Duodenal mucosa (tissue), 2 donors: ENCODE measurements at regions not wholly inside any gene's neighbourhood (a gene's known extent, or its start where the extent isn't known, plus 50 kb on each side); places are given as distances from the start of the nearest gene placed in this dataset.

Source experiments
- H3K27ac ChIP-seq: one replicate; pipeline ENCODE4 v1.7.0; 2013; ENCODE audit warnings: low read depth, low read length
- H3K27me3 ChIP-seq, 2 donors: one replicate each; pipeline ENCODE4 v1.7.0; 2013; ENCODE audit warnings: low read length in 2 of 2, control low read depth in 1 of 2; ENCODE audit not compliant: insufficient read depth in 2 of 2, control insufficient read depth in 1 of 2
- H3K36me3 ChIP-seq, 2 donors: one replicate each; pipeline ENCODE4 v1.7.0; 2013; ENCODE audit warnings: low read length in 2 of 2, control low read depth in 1 of 2; ENCODE audit not compliant: insufficient read depth in 2 of 2, control insufficient read depth in 1 of 2
- H3K4me1 ChIP-seq, 2 donors: one replicate each; pipeline ENCODE4 v1.7.0; 2013; ENCODE audit warnings: low read length in 2 of 2, control low read depth in 1 of 2; ENCODE audit not compliant: insufficient read depth in 2 of 2, control insufficient read depth in 1 of 2
- H3K4me3 ChIP-seq, 2 donors: one replicate each; pipeline ENCODE4 v1.7.0; 2013; ENCODE audit warnings: low read length in 2 of 2, low read depth in 1 of 2
- H3K9ac ChIP-seq, 2 donors: one replicate each; pipeline ENCODE4 v1.7.0; 2013; ENCODE audit warnings: low read length in 2 of 2, low read depth in 1 of 2
- H3K9me3 ChIP-seq, 2 donors: one replicate each; pipeline ENCODE4 v1.7.0; 2013; ENCODE audit warnings: low read length in 2 of 2, control low read depth in 1 of 2; ENCODE audit not compliant: control insufficient read depth in 1 of 2

- H3K36me3 ChIP-seq = no peaks in the 10 kb centered on the region
- H3K27me3 ChIP-seq = no peaks in the 10 kb centered on the region
- H3K27ac ChIP-seq = no peak overlapping the region
- no peak overlapping the region for H3K4me3 ChIP-seq
- no peaks in the 10 kb centered on the region for H3K9me3 ChIP-seq
- no peaks in the 10 kb centered on the region for H3K4me1 ChIP-seq
- no peak overlapping the region for H3K9ac ChIP-seq
These were observed 911.3 kb upstream of the USP15 start for GRCh38 chr12:61348871-61349270.

- no peak overlapping the region for H3K4me3 ChIP-seq
These were observed 905.1 kb upstream of the USP15 start for GRCh38 chr12:61355105-61355504.

GRCh38 chr12:61356485-61356884, 903.7 kb upstream of the USP15 start:
- Histone ChIP-seq H3K27me3 (no peaks in the 10 kb centered on the region), H3K4me1 (no peaks in the 10 kb centered on the region), H3K9ac (no peak overlapping the region), H3K9me3 (peaks cover 0 to 7% of the 10 kb centered on the region in 2 donors), H3K27ac (no peak overlapping the region), H3K36me3 (no peaks in the 10 kb centered on the region), H3K4me3 (no peak overlapping the region)

More at GRCh38 chr12:61355105-61355504, 905.1 kb upstream of the USP15 start:
- no peaks in the 10 kb centered on the region for H3K36me3 ChIP-seq
- no peaks in the 10 kb centered on the region for H3K4me1 ChIP-seq
- H3K9me3 ChIP-seq = peaks cover 0 to 7% of the 10 kb centered on the region in 2 donors
- no peak overlapping the region for H3K27ac ChIP-seq
- no peaks in the 10 kb centered on the region for H3K27me3 ChIP-seq
- H3K9ac ChIP-seq = no peak overlapping the region

- H3K27me3 ChIP-seq = no peaks in the 10 kb centered on the region
- H3K27ac ChIP-seq = no peak overlapping the region
- H3K4me1 ChIP-seq = no peaks in the 10 kb centered on the region
- H3K9me3 ChIP-seq = peaks cover 0 to 7% of the 10 kb centered on the region in 2 donors
- H3K4me3 ChIP-seq = no peak overlapping the region
- no peaks in the 10 kb centered on the region for H3K36me3 ChIP-seq
- no peak overlapping the region for H3K9ac ChIP-seq
These were observed 902.7 kb upstream of the USP15 start for GRCh38 chr12:61357496-61357895.

GRCh38 chr12:61362037-61362436, 898.2 kb upstream of the USP15 start:
- H3K36me3 ChIP-seq = no peaks in the 10 kb centered on the region
- no peak overlapping the region for H3K27ac ChIP-seq
- H3K4me3 ChIP-seq = no peak overlapping the region
- H3K9me3 ChIP-seq = peaks cover 0 to under 1% of the 10 kb centered on the region in 2 donors
- H3K27me3 ChIP-seq = no peaks in the 10 kb centered on the region
- no peaks in the 10 kb centered on the region for H3K4me1 ChIP-seq
- H3K9ac ChIP-seq = no peak overlapping the region

- Histone ChIP-seq H3K36me3 (no peaks in the 10 kb centered on the region), H3K9ac (no peak overlapping the region), H3K4me3 (no peak overlapping the region), H3K4me1 (no peaks in the 10 kb centered on the region), H3K27me3 (no peaks in the 10 kb centered on the region), H3K27ac (no peak overlapping the region), H3K9me3 (no peaks in the 10 kb centered on the region)
These were observed 895.2 kb upstream of the USP15 start for GRCh38 chr12:61365001-61365400.

- H3K9me3 ChIP-seq = no peaks in the 10 kb centered on the region
- H3K4me3 ChIP-seq = no peak overlapping the region
- H3K27ac ChIP-seq = no peak overlapping the region
- H3K36me3 ChIP-seq = no peaks in the 10 kb centered on the region
- no peaks in the 10 kb centered on the region for H3K4me1 ChIP-seq
- H3K9ac ChIP-seq = no peak overlapping the region
- H3K27me3 ChIP-seq = no peaks in the 10 kb centered on the region
These were observed 892.9 kb upstream of the USP15 start for GRCh38 chr12:61367281-61367785.

- H3K27ac ChIP-seq = no peak overlapping the region
- H3K4me3 ChIP-seq = no peak overlapping the region
- no peaks in the 10 kb centered on the region for H3K36me3 ChIP-seq
- no peaks in the 10 kb centered on the region for H3K4me1 ChIP-seq
- H3K27me3 ChIP-seq = no peaks in the 10 kb centered on the region
- no peak overlapping the region for H3K9ac ChIP-seq
- no peaks in the 10 kb centered on the region for H3K9me3 ChIP-seq
These were observed 890.8 kb upstream of the USP15 start for GRCh38 chr12:61369241-61369910.

GRCh38 chr12:61384511-61384910, 875.7 kb upstream of the USP15 start:
- H3K9me3 ChIP-seq = peaks cover 0 to 4% of the 10 kb centered on the region in 2 donors
- H3K4me3 ChIP-seq = no peak overlapping the region
- no peaks in the 10 kb centered on the region for H3K4me1 ChIP-seq
- no peaks in the 10 kb centered on the region for H3K36me3 ChIP-seq
- H3K27me3 ChIP-seq = no peaks in the 10 kb centered on the region
- H3K27ac ChIP-seq = no peak overlapping the region
- H3K9ac ChIP-seq = no peak overlapping the region

- Histone ChIP-seq H3K27ac (no peak overlapping the region), H3K4me1 (no peaks in the 10 kb centered on the region), H3K27me3 (no peaks in the 10 kb centered on the region), H3K4me3 (no peak overlapping the region), H3K36me3 (no peaks in the 10 kb centered on the region), H3K9me3 (peaks cover 0 to 4% of the 10 kb centered on the region in 2 donors), H3K9ac (no peak overlapping the region)
These were observed 874.4 kb upstream of the USP15 start for GRCh38 chr12:61385771-61386170.
